ENCODE measurements at regions not wholly inside any gene's neighbourhood (a gene's known extent, or its start where the extent isn't known, plus 50 kb on each side); places are given as distances from the start of the nearest gene placed in this dataset.

GRCh38 chr2:120979921-120980320, 244.3 kb downstream of the GLI2 start:
- DNase-seq, result no peak

GRCh38 chr2:120981443-120981842, 245.8 kb downstream of the GLI2 start:
- no peak for DNase-seq

- DNase-seq, result no peak
Observed at GRCh38 chr2:120982598-120982997, 246.9 kb downstream of the GLI2 start.

GRCh38 chr2:120983344-120983743, 247.7 kb downstream of the GLI2 start:
- DNase-seq, result no peak

GRCh38 chr2:120984046-120984445, 248.4 kb downstream of the GLI2 start:
- DNase-seq, result no peak

- DNase-seq, result no peak
Observed at GRCh38 chr2:120984452-120985173, 248.9 kb downstream of the GLI2 start.

GRCh38 chr2:120985174-120985996, 249.7 kb downstream of the GLI2 start:
- DNase-seq, result no peak

- DNase-seq, result no peak
Observed at GRCh38 chr2:120985997-120986651, 250.5 kb downstream of the GLI2 start.

- DNase-seq, result no peak
Observed at GRCh38 chr2:120986898-120987650, 251.4 kb downstream of the GLI2 start.

- DNase-seq, result no peak
Observed at GRCh38 chr2:120988051-120988699, 252.5 kb downstream of the GLI2 start.

- DNase-seq, result no peak
Observed at GRCh38 chr2:120988700-120989511, 253.2 kb downstream of the GLI2 start.

- DNase-seq, result no peak
Observed at GRCh38 chr2:120989512-120990441, 254.1 kb downstream of the GLI2 start.

- DNase-seq, result no peak
Observed at GRCh38 chr2:120990451-120990871, 254.8 kb downstream of the GLI2 start.

GRCh38 chr2:120991441-120991840, 255.8 kb downstream of the GLI2 start:
- DNase-seq, result no peak

GRCh38 chr2:120992791-120993555, 257.3 kb downstream of the GLI2 start:
- DNase-seq, result no peak

GRCh38 chr2:120993661-120994060, 258.0 kb downstream of the GLI2 start:
- no peak for DNase-seq

GRCh38 chr2:120994301-120994995, 258.8 kb downstream of the GLI2 start:
- no peak for DNase-seq

GRCh38 chr2:120995152-120995551, 259.5 kb downstream of the GLI2 start:
- DNase-seq, result no peak

- no peak for DNase-seq
Observed at GRCh38 chr2:120995656-120996190, 260.1 kb downstream of the GLI2 start.
